ENCODE measurements at regions not wholly inside any gene's neighbourhood (a gene's known extent, or its start where the extent isn't known, plus 50 kb on each side); places are given as distances from the start of the nearest gene placed in this dataset.
"Not testable (repeated sequence)": the region's sequence is repeated elsewhere in the genome, so short reads cannot be mapped to it uniquely, and the experiment has no call there.

DNA sequence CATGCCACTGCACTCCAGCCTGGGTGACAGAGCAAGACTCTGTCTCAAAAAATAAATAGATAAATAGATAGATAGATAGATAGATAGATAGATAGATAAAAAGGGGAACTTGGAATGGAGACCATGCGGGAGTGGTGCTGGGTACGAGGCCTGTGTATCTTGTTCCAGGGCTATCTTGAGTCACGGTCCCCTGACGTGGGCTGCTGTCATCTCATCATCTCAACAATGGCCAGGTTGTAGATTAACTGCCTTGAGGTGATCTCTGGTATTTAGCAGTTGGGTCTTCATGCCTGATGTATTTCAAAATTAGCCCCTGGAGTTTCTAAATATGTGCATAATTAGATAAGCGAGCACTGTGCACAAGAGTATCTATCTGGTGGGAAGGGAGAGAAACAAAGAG lies 212.1 kb downstream of the CDRT15L2 start:
- no peaks in the 10 kb centered on the region for H3K4me1 ChIP-seq (ENCODE audit: low read depth)
- no peak overlapping the region for H3K27ac ChIP-seq
- TF ChIP-seq, protein P1, sequence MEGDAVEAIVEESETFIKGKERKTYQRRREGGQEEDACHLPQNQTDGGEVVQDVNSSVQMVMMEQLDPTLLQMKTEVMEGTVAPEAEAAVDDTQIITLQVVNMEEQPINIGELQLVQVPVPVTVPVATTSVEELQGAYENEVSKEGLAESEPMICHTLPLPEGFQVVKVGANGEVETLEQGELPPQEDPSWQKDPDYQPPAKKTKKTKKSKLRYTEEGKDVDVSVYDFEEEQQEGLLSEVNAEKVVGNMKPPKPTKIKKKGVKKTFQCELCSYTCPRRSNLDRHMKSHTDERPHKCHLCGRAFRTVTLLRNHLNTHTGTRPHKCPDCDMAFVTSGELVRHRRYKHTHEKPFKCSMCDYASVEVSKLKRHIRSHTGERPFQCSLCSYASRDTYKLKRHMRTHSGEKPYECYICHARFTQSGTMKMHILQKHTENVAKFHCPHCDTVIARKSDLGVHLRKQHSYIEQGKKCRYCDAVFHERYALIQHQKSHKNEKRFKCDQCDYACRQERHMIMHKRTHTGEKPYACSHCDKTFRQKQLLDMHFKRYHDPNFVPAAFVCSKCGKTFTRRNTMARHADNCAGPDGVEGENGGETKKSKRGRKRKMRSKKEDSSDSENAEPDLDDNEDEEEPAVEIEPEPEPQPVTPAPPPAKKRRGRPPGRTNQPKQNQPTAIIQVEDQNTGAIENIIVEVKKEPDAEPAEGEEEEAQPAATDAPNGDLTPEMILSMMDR (IDR thresholded peaks at IDR 0.05; ENCODE audit: low read depth, low read length) = no peak
- no peaks in the 10 kb centered on the region for H3K27me3 ChIP-seq
- no peaks in the 10 kb centered on the region for H3K36me3 ChIP-seq
- H3K9me3 ChIP-seq (ENCODE audit: low read depth) = no peaks in the 10 kb centered on the region
- DNase-seq (ENCODE audit: low read depth in 1 of 2, low spot score in 1 of 2) = no peak
- H3K4me3 ChIP-seq = no peak overlapping the region

DNA sequence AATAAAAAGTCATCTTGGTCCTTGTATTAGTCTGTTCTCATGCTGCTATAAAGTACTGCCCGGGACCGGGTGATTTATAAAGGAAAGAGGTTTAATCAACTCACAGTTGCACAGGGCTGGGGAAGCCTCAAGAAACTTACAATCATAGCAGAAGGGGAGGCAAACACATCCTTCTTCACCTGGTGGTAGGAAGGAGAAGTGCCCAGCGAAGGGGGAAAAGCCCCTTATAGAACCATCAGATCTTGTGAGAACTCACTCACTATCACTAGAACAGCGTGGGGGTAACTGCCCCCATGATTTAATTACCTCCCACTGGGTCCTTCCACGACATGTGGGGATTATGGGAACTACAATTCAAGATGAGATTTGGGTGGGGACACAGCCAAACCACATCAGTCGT lies 215.0 kb downstream of the CDRT15L2 start:
- DNase-seq (ENCODE audit: low read depth in 1 of 2, low spot score in 1 of 2); H3K4me3 ChIP-seq; H3K27me3 ChIP-seq; H3K27ac ChIP-seq; H3K36me3 ChIP-seq; H3K4me1 ChIP-seq (ENCODE audit: low read depth); H3K9me3 ChIP-seq (ENCODE audit: low read depth): not testable (repeated sequence)

DNA sequence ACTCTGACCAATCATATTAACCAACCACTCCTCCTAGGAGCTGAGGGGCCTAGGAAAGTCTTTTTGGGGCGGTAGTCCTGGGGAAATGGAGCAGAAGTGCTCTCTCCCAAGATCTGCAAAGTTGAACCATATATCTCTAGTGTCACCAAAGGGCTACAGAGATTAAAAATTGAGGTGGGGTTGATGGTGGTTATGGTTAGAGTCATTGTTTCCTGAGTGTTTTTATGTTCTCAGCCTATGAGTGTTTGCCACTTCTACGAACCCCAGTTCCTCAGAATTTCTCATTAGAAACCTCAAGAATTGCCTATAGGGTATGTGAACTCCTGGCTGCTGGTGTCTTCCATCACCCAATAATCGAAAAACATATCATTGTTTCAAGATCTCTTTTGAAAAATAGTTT lies 217.8 kb downstream of the CDRT15L2 start:
- Histone ChIP-seq H3K36me3 (no peaks in the 10 kb centered on the region), H3K27me3 (no peaks in the 10 kb centered on the region), H3K4me3 (no peak overlapping the region), H3K4me1 (ENCODE audit: low read depth) (no peaks in the 10 kb centered on the region), H3K9me3 (ENCODE audit: low read depth) (no peaks in the 10 kb centered on the region), H3K27ac (no peak overlapping the region)
- no peak for DNase-seq (ENCODE audit: low read depth in 1 of 2, low spot score in 1 of 2)
- TF ChIP-seq, protein P1 (IDR thresholded peaks at IDR 0.05; ENCODE audit: low read depth, low read length) = no peak

DNA sequence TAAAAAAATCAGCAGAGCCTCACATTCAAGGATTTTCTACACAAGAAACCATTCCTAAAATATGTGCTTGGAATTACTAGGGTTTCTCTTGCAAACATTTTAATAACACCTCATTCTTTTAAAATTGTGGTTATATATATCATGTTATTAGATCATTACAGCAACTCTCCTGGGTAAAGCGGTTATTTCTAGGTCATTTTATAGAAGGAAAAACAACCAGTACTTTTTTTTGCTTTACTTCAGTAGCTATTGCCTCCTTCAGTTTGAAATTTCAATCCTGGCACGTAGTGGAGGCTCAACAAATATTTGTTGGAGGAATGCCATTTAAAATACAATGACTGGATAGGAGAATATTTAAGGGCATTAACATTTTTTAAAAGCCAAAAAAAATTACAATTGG lies 220.6 kb downstream of the CDRT15L2 start:
- Histone ChIP-seq H3K27ac (no peak overlapping the region), H3K4me1 (ENCODE audit: low read depth) (no peaks in the 10 kb centered on the region), H3K4me3 (no peak overlapping the region), H3K36me3 (no peaks in the 10 kb centered on the region), H3K27me3 (no peaks in the 10 kb centered on the region), H3K9me3 (ENCODE audit: low read depth) (no peaks in the 10 kb centered on the region)
- DNase-seq (ENCODE audit: low read depth in 1 of 2, low spot score in 1 of 2) = no peak
- TF ChIP-seq, protein P1 (IDR thresholded peaks at IDR 0.05; ENCODE audit: low read depth, low read length) = no peak

DNA sequence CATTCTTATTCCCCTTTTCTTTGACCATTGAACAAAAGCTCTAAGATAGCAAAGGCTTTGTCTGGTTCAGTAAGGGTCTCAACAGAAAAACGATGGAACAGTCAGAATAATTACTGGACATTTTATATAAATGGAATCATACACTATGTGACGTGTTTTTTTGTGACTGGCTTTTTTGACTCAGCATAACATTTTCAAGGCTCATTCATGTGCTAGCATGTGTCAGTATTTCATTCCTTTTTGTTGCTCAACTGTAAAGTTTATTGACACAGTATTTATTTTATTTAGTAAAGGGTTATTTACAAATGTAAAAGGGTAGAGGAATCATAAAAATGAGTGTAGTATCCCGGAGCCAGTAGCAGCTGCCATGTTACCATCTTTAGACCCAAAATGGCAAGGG lies 226.2 kb downstream of the CDRT15L2 start:
- Histone ChIP-seq H3K27ac (no peak overlapping the region), H3K4me1 (ENCODE audit: low read depth) (no peaks in the 10 kb centered on the region), H3K9me3 (ENCODE audit: low read depth) (no peaks in the 10 kb centered on the region), H3K27me3 (no peaks in the 10 kb centered on the region), H3K36me3 (no peaks in the 10 kb centered on the region), H3K4me3 (no peak overlapping the region)
- no peak for DNase-seq (ENCODE audit: low read depth in 1 of 2, low spot score in 1 of 2)
- TF ChIP-seq, protein P1 (IDR thresholded peaks at IDR 0.05; ENCODE audit: low read depth, low read length) = no peak

DNA sequence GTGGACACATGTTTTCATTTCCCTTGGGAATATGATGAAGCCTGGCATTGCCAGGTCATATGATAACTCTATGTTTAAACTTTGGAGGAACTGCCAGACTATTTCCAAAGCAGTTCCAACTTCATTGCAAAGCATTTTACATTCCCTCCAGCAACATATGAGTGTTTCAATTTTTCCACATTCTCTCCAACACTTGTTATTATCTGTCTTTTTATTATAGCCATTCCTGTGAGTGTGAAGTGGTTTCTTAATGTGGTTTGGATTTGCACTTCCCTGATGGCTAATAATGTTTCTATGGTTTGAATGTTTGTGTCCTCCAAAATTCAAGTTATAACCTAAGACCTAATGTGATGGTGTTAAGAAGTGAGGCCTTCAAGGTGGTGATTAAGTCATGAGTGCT lies 228.0 kb downstream of the CDRT15L2 start:
- not testable (repeated sequence) for H3K36me3 ChIP-seq; H3K9me3 ChIP-seq (ENCODE audit: low read depth); H3K27ac ChIP-seq; H3K27me3 ChIP-seq; H3K4me3 ChIP-seq; H3K4me1 ChIP-seq (ENCODE audit: low read depth); DNase-seq (ENCODE audit: low read depth in 1 of 2, low spot score in 1 of 2)

DNA sequence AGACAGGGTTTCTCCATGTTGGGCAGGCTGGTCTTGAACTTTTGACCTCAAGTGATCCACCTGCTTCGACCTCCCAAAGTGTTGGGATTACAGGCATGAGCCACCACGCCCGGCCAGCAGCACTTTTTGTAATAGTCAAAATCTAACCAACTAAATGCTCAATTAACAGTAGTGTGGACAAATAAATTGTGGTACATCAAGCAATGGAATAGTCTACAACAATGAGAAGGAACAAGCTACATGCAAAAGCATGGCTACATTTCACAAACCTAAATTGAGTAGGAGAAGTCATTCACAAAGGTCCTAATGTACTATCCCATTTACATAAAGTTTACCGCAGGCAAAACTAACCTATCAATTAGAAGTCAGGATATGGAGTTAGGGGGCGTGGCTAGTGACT lies 227.4 kb downstream of the USP22 start:
- not testable (repeated sequence) for H3K9me3 ChIP-seq (ENCODE audit: low read depth); H3K36me3 ChIP-seq; H3K4me1 ChIP-seq (ENCODE audit: low read depth); H3K27ac ChIP-seq; H3K27me3 ChIP-seq; DNase-seq (ENCODE audit: low read depth in 1 of 2, low spot score in 1 of 2); H3K4me3 ChIP-seq

All from cardiac muscle cell (in vitro differentiated cells and primary cell).